Esophagus squamous epithelium (tissue), 5 donors: ENCODE measurements at regions not wholly inside any gene's neighbourhood (a gene's known extent, or its start where the extent isn't known, plus 50 kb on each side); places are given as distances from the start of the nearest gene placed in this dataset.

Experiments
- DNase-seq: peaks from one replicate; lab custom pipeline; 2025; lab: John Stamatoyannopoulos, UW
- H3K27ac ChIP-seq, 4 donors: fragments of 200-600 bp; sonication (generic); one replicate each; pipeline ENCODE4 v1.5.1; 2016 to 2019; ENCODE audit warnings: mild to moderate bottlenecking in 1 of 4
- H3K27me3 ChIP-seq, 4 donors: fragments of 200-600 bp; sonication (generic); 1 replicate in 3 of 4; 2 replicates in 1 of 4; pipeline versions ENCODE4 v1.5.1 to v1.6.0; 2017 to 2021; ENCODE audit warnings: antibody characterized with exemption in 1 of 4
- H3K36me3 ChIP-seq, 3 donors: fragments of 200-600 bp; sonication (generic); one replicate each; pipeline ENCODE4 v1.5.1; 2016 to 2019
- H3K4me1 ChIP-seq, 3 donors: fragments of 200-600 bp; sonication (generic); one replicate each; pipeline ENCODE4 v1.5.1; 2017 to 2019
- H3K4me3 ChIP-seq, 4 donors: fragments of 200-600 bp; sonication (generic); 1 replicate in 3 of 4; 2 replicates in 1 of 4; pipeline ENCODE4 v1.5.1; 2016 to 2019; ENCODE audit warnings: mild to moderate bottlenecking in 2 of 4, moderate library complexity in 1 of 4
- H3K9me3 ChIP-seq, 3 donors: fragments of 200-600 bp; sonication (generic); one replicate each; pipeline ENCODE4 v1.5.1; 2016 to 2019
- POLR2A ChIP-seq, 4 donors: fragments of 450-650 bp; IDR thresholded peaks; one replicate each; pipeline ENCODE4 v1.6.1; 2017; ENCODE audit warnings: antibody characterized with exemption in 4 of 4, mild to moderate bottlenecking in 4 of 4, moderate library complexity in 3 of 4
- WGBS, 2 donors: methylation state at CpG; one replicate each; pipeline ENCODE4 v1.1.5; 2018; 5-methylcytosine and 5-hydroxymethylcytosine counted together
- intact Hi-C: fragments of 100-400 bp; cut with DNase I; formaldehyde crosslinking; loops from one replicate; pipeline ENCODE4 v1.15.0; 2022
- TF ChIP-seq, protein P1 (sequence below), 6 experiments: fragments of 450-650 bp in 4 of 6; fragments of 200-600 bp in 2 of 6; sonication (generic) in 2 of 6; IDR thresholded peaks; one replicate each; pipeline ENCODE4 v1.5.1; 2016 to 2019; ENCODE audit warnings: antibody characterized with exemption in 6 of 6, mild to moderate bottlenecking in 4 of 6, moderate library complexity in 4 of 6
- donor health status: DM: yes; HTN: yes; CAD: no.

DNA sequence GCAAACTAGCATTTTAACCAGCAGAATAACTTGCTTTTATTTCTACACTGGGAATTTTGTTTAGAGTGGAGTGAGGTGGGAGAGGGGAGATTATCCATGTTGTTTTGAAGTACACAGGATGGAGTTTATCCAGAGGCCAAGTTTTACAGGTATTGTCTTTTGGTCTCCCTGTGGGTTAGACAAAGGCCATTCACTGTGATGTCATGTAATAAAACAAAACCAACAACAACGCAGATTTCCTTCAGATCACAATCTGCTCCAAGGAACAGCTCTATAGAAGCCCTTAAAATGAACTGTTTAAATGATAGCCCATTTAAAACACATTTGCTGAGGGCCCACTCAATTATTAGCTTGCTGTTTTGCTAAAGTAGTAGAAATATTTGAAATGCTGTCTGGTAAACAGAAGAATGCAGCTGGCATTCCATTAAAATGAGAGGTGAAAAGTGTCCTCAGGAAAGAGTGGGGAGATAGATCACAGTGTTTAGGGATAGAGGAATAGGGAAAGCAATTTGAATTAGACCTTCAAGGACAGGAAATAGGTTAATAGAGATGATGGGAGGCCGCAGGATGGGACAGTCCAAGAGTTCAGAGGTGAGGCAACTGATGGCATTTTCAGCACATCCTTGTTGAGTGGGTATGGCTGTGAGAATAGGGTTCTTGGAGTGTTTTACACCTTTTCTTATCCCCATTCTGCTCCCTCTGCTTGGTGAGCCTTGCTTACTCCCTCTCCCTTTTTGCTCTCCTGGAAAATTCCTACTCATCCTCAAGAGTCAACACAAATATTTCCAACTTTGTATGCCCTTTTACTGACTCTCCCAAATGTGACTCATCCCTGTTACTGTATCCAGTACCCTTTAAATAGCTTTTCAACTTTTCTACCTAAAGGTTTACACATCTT, 140.1 kb upstream of the NR3C1 start:
- peaks cover 0 to 15% (median 0%) of the 10 kb centered on the region in 3 donors for H3K9me3 ChIP-seq
- H3K27me3 ChIP-seq: no peaks in the 10 kb centered on the region
- no peaks in the 10 kb centered on the region for H3K36me3 ChIP-seq
- no peaks in the 10 kb centered on the region for H3K4me1 ChIP-seq
- H3K4me3 ChIP-seq: no peak overlapping the region
- TF ChIP-seq, protein P1, sequence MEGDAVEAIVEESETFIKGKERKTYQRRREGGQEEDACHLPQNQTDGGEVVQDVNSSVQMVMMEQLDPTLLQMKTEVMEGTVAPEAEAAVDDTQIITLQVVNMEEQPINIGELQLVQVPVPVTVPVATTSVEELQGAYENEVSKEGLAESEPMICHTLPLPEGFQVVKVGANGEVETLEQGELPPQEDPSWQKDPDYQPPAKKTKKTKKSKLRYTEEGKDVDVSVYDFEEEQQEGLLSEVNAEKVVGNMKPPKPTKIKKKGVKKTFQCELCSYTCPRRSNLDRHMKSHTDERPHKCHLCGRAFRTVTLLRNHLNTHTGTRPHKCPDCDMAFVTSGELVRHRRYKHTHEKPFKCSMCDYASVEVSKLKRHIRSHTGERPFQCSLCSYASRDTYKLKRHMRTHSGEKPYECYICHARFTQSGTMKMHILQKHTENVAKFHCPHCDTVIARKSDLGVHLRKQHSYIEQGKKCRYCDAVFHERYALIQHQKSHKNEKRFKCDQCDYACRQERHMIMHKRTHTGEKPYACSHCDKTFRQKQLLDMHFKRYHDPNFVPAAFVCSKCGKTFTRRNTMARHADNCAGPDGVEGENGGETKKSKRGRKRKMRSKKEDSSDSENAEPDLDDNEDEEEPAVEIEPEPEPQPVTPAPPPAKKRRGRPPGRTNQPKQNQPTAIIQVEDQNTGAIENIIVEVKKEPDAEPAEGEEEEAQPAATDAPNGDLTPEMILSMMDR (IDR thresholded peaks at IDR 0.05): no peak
- TF ChIP-seq POLR2A (IDR thresholded peaks at IDR 0.05): no peak
- DNase-seq: no peak
- H3K27ac ChIP-seq: no peak overlapping the region
- intact Hi-C loops: no loop called here
- WGBS, 2 donors: 67 to 76% methylated on average over 2 of the region's 2 CpGs

- Histone ChIP-seq H3K4me1 (no peaks in the 10 kb centered on the region), H3K27ac (no peak overlapping the region), H3K4me3 (no peak overlapping the region), H3K27me3 (no peaks in the 10 kb centered on the region), H3K9me3 (peaks cover 0 to 15% (median 0%) of the 10 kb centered on the region in 3 donors), H3K36me3 (no peaks in the 10 kb centered on the region)
- intact Hi-C loops: no loop called here
- WGBS, 2 donors: 69 to 71% methylated on average over 3 of the region's 3 CpGs
- no peak for TF ChIP-seq POLR2A (IDR thresholded peaks at IDR 0.05)
- TF ChIP-seq, protein P1 (IDR thresholded peaks at IDR 0.05): no peak
- DNase-seq: no peak
Observed at GRCh38 chr5:143542798-143543144, 139.3 kb upstream of the NR3C1 start.

- TF ChIP-seq, protein P1 (IDR thresholded peaks at IDR 0.05): no peak
- TF ChIP-seq POLR2A (IDR thresholded peaks at IDR 0.05): no peak
- peaks cover 0 to 3% (median 0%) of the 10 kb centered on the region in 3 donors for H3K4me1 ChIP-seq
- no peaks in the 10 kb centered on the region for H3K36me3 ChIP-seq
- H3K27ac ChIP-seq: no peak overlapping the region
- no peak overlapping the region for H3K4me3 ChIP-seq
- no peaks in the 10 kb centered on the region for H3K27me3 ChIP-seq
- intact Hi-C loops: no loop called here
- H3K9me3 ChIP-seq: peaks cover 0 to 13% (median 0%) of the 10 kb centered on the region in 3 donors
- 55 to 57% methylated on average over 6 of the region's 6 CpGs for WGBS, 2 donors
- no peak for DNase-seq
Observed at GRCh38 chr5:143541943-143542797, 138.7 kb upstream of the NR3C1 start.

DNA sequence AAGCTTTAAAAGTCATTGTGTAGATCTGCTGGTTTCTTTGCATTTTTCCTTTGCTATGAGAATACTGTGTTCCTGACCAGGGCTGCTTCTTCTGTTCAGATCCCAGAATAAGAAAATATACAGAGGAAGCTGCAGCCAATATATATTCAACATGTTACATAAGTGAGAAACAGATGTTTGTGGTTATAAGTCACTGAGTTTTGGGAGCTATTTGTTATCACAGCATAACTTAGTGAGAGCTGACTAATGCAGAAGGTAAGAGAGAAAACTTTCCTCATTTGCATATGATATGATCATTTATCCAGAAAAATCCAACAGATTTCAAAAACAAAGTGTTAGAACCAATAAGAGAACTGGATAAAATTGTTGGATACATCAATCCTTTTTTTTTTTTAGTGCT, 136.3 kb upstream of the NR3C1 start:
- Histone ChIP-seq H3K27ac (no peak overlapping the region), H3K36me3 (no peaks in the 10 kb centered on the region), H3K27me3 (no peaks in the 10 kb centered on the region), H3K4me3 (no peak overlapping the region), H3K9me3 (peaks cover 0 to 10% (median 0%) of the 10 kb centered on the region in 3 donors), H3K4me1 (peaks cover 0 to 15% (median 5%) of the 10 kb centered on the region in 3 donors)
- no peak for TF ChIP-seq POLR2A (IDR thresholded peaks at IDR 0.05)
- TF ChIP-seq, protein P1 (IDR thresholded peaks at IDR 0.05): no peak
- intact Hi-C loops: no loop called here
- no peak for DNase-seq

- no peak for DNase-seq
- WGBS, 2 donors: 77 to 81% methylated on average over 2 of the region's 2 CpGs
- Histone ChIP-seq H3K4me1 (peaks cover 0 to 15% (median 5%) of the 10 kb centered on the region in 3 donors), H3K27me3 (no peaks in the 10 kb centered on the region), H3K9me3 (peaks cover 0 to 10% (median 0%) of the 10 kb centered on the region in 3 donors), H3K4me3 (no peak overlapping the region), H3K36me3 (no peaks in the 10 kb centered on the region), H3K27ac (peak overlapping the region in 2 of 4 donors; percentile 7 to 45)
- intact Hi-C loops: no loop called here
- no peak for TF ChIP-seq POLR2A (IDR thresholded peaks at IDR 0.05)
- TF ChIP-seq, protein P1 (IDR thresholded peaks at IDR 0.05): no peak
Observed at GRCh38 chr5:143537056-143537455, 133.6 kb upstream of the NR3C1 start.
